Ectodermal cell (in vitro differentiated cells): ENCODE measurements at regions not wholly inside any gene's neighbourhood (a gene's known extent, or its start where the extent isn't known, plus 50 kb on each side); places are given as distances from the start of the nearest gene placed in this dataset.

Source experiments
- H3K27ac ChIP-seq: 2 replicates; pipeline ENCODE4 v1.7.0; 2013; ENCODE audit warnings: mild to moderate bottlenecking, low read depth, low read length; ENCODE audit not compliant: insufficient read depth, poor library complexity, severe bottlenecking
- H3K27me3 ChIP-seq: 2 replicates; pipeline ENCODE4 v1.7.0; 2013; ENCODE audit warnings: mild to moderate bottlenecking, low read length; ENCODE audit not compliant: insufficient read depth, control insufficient read depth, poor library complexity, severe bottlenecking
- H3K36me3 ChIP-seq: one replicate; pipeline ENCODE4 v1.7.0; 2013; ENCODE audit warnings: low read length; ENCODE audit not compliant: control insufficient read depth, insufficient read depth
- H3K4me1 ChIP-seq: one replicate; pipeline ENCODE4 v1.7.0; 2013; ENCODE audit warnings: low read length; ENCODE audit not compliant: control insufficient read depth, insufficient read depth
- H3K4me3 ChIP-seq: 2 replicates; pipeline ENCODE4 v1.7.0; 2013; ENCODE audit warnings: low read depth, low read length, control low read depth; ENCODE audit not compliant: insufficient read depth
- H3K9me3 ChIP-seq: 2 replicates; pipeline ENCODE4 v1.7.0; 2013; ENCODE audit warnings: mild to moderate bottlenecking, low read length, moderate library complexity; ENCODE audit not compliant: control insufficient read depth
- WGBS, 2 experiments: methylation state at CpG; one replicate each; pipeline ENCODE4 v1.1.7; 2013; ENCODE audit warnings: missing lambda C conversion rate in 2 of 2; 5-methylcytosine and 5-hydroxymethylcytosine counted together

GRCh38 chr2:12168791-12169388 lies 422.5 kb downstream of the LPIN1 start:
- Histone ChIP-seq H3K36me3 (no peaks in the 10 kb centered on the region), H3K27ac (no peak overlapping the region)

GRCh38 chr2:12169721-12170120 lies 423.3 kb downstream of the LPIN1 start:
- Histone ChIP-seq H3K4me1 (peaks cover 11% of the 10 kb centered on the region), H3K27me3 (no peaks in the 10 kb centered on the region), H3K4me3 (no peak overlapping the region), H3K36me3 (no peaks in the 10 kb centered on the region), H3K27ac (no peak overlapping the region), H3K9me3 (no peaks in the 10 kb centered on the region)
- WGBS, 2 experiments = 63 to 73% methylated on average over 6 of the region's 6 CpGs

More at GRCh38 chr2:12168791-12169388, 422.5 kb downstream of the LPIN1 start:
- Histone ChIP-seq H3K4me3 (no peak overlapping the region), H3K9me3 (no peaks in the 10 kb centered on the region), H3K4me1 (peaks cover 11% of the 10 kb centered on the region), H3K27me3 (no peaks in the 10 kb centered on the region)
- 89 to 90% methylated on average over 4 of the region's 4 CpGs for WGBS, 2 experiments

- Histone ChIP-seq H3K9me3 (no peaks in the 10 kb centered on the region), H3K27me3 (no peaks in the 10 kb centered on the region), H3K4me3 (no peak overlapping the region), H3K36me3 (no peaks in the 10 kb centered on the region), H3K27ac (no peak overlapping the region), H3K4me1 (peaks cover 11% of the 10 kb centered on the region)
- WGBS, 2 experiments = 88 to 93% methylated on average over 5 of the region's 5 CpGs
Observed at GRCh38 chr2:12170121-12170520, 423.7 kb downstream of the LPIN1 start.

- Histone ChIP-seq H3K4me3 (no peak overlapping the region), H3K27ac (no peak overlapping the region), H3K4me1 (peaks cover 11% of the 10 kb centered on the region), H3K36me3 (no peaks in the 10 kb centered on the region), H3K9me3 (no peaks in the 10 kb centered on the region), H3K27me3 (no peaks in the 10 kb centered on the region)
- 96 to 98% methylated on average over 1 of the region's 1 CpG for WGBS, 2 experiments
Observed at GRCh38 chr2:12173271-12173942, 427.0 kb downstream of the LPIN1 start.

GRCh38 chr2:12173943-12174340 lies 427.5 kb downstream of the LPIN1 start:
- peaks cover 11% of the 10 kb centered on the region for H3K4me1 ChIP-seq
- no peaks in the 10 kb centered on the region for H3K9me3 ChIP-seq
- H3K27ac ChIP-seq = no peak overlapping the region
- WGBS, 2 experiments = 86 to 92% methylated on average over 2 of the region's 2 CpGs
- no peak overlapping the region for H3K4me3 ChIP-seq
- H3K36me3 ChIP-seq = no peaks in the 10 kb centered on the region
- no peaks in the 10 kb centered on the region for H3K27me3 ChIP-seq

GRCh38 chr2:12175323-12175722 lies 428.9 kb downstream of the LPIN1 start:
- 88% methylated on average over 2 of the region's 2 CpGs for WGBS, 2 experiments
- no peak overlapping the region for H3K27ac ChIP-seq
- H3K36me3 ChIP-seq = no peaks in the 10 kb centered on the region
- no peak overlapping the region for H3K4me3 ChIP-seq
- no peaks in the 10 kb centered on the region for H3K9me3 ChIP-seq
- H3K27me3 ChIP-seq = no peaks in the 10 kb centered on the region
- H3K4me1 ChIP-seq = peaks cover 6% of the 10 kb centered on the region

GRCh38 chr2:12176623-12177454 lies 430.4 kb downstream of the LPIN1 start:
- 86% methylated on average over 9 of the region's 9 CpGs for WGBS, 2 experiments
- Histone ChIP-seq H3K4me3 (no peak overlapping the region), H3K36me3 (no peaks in the 10 kb centered on the region), H3K27me3 (no peaks in the 10 kb centered on the region), H3K27ac (no peak overlapping the region), H3K9me3 (no peaks in the 10 kb centered on the region), H3K4me1 (no peaks in the 10 kb centered on the region)

- Histone ChIP-seq H3K36me3 (no peaks in the 10 kb centered on the region), H3K4me3 (no peak overlapping the region), H3K27me3 (no peaks in the 10 kb centered on the region), H3K9me3 (no peaks in the 10 kb centered on the region), H3K4me1 (no peaks in the 10 kb centered on the region), H3K27ac (no peak overlapping the region)
- 84 to 89% methylated on average over 4 of the region's 4 CpGs for WGBS, 2 experiments
Observed at GRCh38 chr2:12177455-12178288, 431.2 kb downstream of the LPIN1 start.

GRCh38 chr2:12178289-12179080 lies 432.1 kb downstream of the LPIN1 start:
- H3K27ac ChIP-seq = no peak overlapping the region
- no peaks in the 10 kb centered on the region for H3K4me1 ChIP-seq
- 96 to 97% methylated on average over 6 of the region's 6 CpGs for WGBS, 2 experiments
- H3K36me3 ChIP-seq = no peaks in the 10 kb centered on the region
- no peaks in the 10 kb centered on the region for H3K9me3 ChIP-seq
- H3K4me3 ChIP-seq = no peak overlapping the region
- H3K27me3 ChIP-seq = no peaks in the 10 kb centered on the region
